Endodermal cell (in vitro differentiated cells): ENCODE measurements at regions not wholly inside any gene's neighbourhood (a gene's known extent, or its start where the extent isn't known, plus 50 kb on each side); places are given as distances from the start of the nearest gene placed in this dataset.
A peak's percentile ranks its signal among the peaks of the same experiment; 100 is the strongest.

Experiments
- DNase-seq: peaks from one replicate; pipeline ENCODE4 v3.0.0-alpha.2; 2017
- H3K27ac ChIP-seq: 2 replicates; pipeline ENCODE4 v1.5.1; 2013; ENCODE audit warnings: mild to moderate bottlenecking, low read depth, low read length, moderate library complexity
- H3K27me3 ChIP-seq: 2 replicates; pipeline ENCODE4 v1.6.1; 2013; ENCODE audit warnings: mild to moderate bottlenecking, low read length, moderate library complexity; ENCODE audit not compliant: insufficient read depth, control insufficient read depth, poor library complexity, severe bottlenecking
- H3K36me3 ChIP-seq: 2 replicates; pipeline ENCODE4 v1.7.0; 2013; ENCODE audit warnings: mild to moderate bottlenecking, low read length, moderate library complexity; ENCODE audit not compliant: control insufficient read depth, insufficient read depth
- H3K4me1 ChIP-seq: one replicate; pipeline ENCODE4 v1.7.0; 2013; ENCODE audit warnings: low read length; ENCODE audit not compliant: control insufficient read depth, insufficient read depth
- H3K4me3 ChIP-seq: 2 replicates; pipeline ENCODE4 v1.5.1; 2013; ENCODE audit warnings: mild to moderate bottlenecking, low read length, moderate library complexity
- H3K9ac ChIP-seq: 2 replicates; pipeline ENCODE4 v1.6.1; 2013; ENCODE audit warnings: mild to moderate bottlenecking, low read length, moderate library complexity; ENCODE audit not compliant: poor library complexity, severe bottlenecking; ENCODE audit errors: extremely low read depth
- H3K9me3 ChIP-seq: 2 replicates; pipeline ENCODE4 v1.6.1; 2013; ENCODE audit warnings: mild to moderate bottlenecking, low read length, moderate library complexity; ENCODE audit not compliant: control insufficient read depth
- H3K27ac Mint-ChIP-seq: 2 replicates; pipeline ENCODE4 v1.8.0; 2020; ENCODE audit warnings: mixed read lengths
- H3K27me3 Mint-ChIP-seq: 2 replicates; pipeline ENCODE4 v1.8.0; 2021; ENCODE audit warnings: mild to moderate bottlenecking, mixed read lengths; ENCODE audit not compliant: insufficient read depth
- H3K36me3 Mint-ChIP-seq: 2 replicates; pipeline ENCODE4 v1.8.0; 2020; ENCODE audit warnings: low read depth, mixed read lengths
- H3K4me1 Mint-ChIP-seq: 2 replicates; pipeline ENCODE4 v1.8.0; 2020; ENCODE audit warnings: mixed read lengths
- H3K4me3 Mint-ChIP-seq: 2 replicates; pipeline ENCODE4 v1.8.0; 2020; ENCODE audit warnings: mild to moderate bottlenecking, moderate library complexity, mixed read lengths
- H3K9me3 Mint-ChIP-seq: 2 replicates; pipeline ENCODE4 v1.8.0; 2020; ENCODE audit warnings: mild to moderate bottlenecking, mixed read lengths
- WGBS, 2 experiments: methylation state at CpG; one replicate each; pipeline versions ENCODE4 v1.1.5 to v1.1.7; 2013; ENCODE audit warnings: missing lambda C conversion rate in 2 of 2, mixed read lengths in 1 of 2; ENCODE audit not compliant: insufficient coverage in 1 of 2, insufficient read length in 1 of 2; 5-methylcytosine and 5-hydroxymethylcytosine counted together
- TF ChIP-seq, protein P1 (sequence below): fragments of 200-600 bp; sonication (generic); conservative IDR thresholded peaks from 2 replicates; pipeline ENCODE4 v1.5.0; 2021; ENCODE audit warnings: antibody characterized with exemption, mild to moderate bottlenecking

DNA sequence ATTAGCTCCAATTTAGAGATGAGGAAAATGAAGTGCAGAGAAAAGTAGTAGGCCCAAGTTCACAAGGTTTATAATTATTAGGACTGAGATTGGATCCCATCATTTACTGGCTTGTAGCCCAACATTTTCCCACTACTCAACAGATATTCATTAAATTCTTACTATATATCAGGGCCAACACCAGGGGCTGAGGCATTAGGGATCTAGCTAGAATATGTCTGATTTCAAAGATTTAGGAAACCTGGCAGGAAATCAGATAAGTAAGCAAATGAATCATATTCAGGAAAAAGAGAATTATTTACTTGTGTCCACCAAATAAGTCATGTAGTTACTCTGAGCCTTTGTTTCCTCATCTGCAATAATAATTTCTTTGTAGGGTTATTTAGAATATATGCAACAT, 94.3 kb downstream of the OXGR1 start:
- H3K4me1 ChIP-seq, result peaks cover 8% of the 10 kb centered on the region
- peaks cover 4% of the 10 kb centered on the region for H3K27me3 ChIP-seq
- no peak overlapping the region for H3K4me3 ChIP-seq
- no peaks in the 10 kb centered on the region for H3K36me3 ChIP-seq
- DNase-seq, result no peak
- no peak overlapping the region for H3K27ac ChIP-seq
- H3K9me3 ChIP-seq, result no peaks in the 10 kb centered on the region
- H3K27me3 Mint-ChIP-seq, result no peaks in the 10 kb centered on the region
- no peak overlapping the region for H3K27ac Mint-ChIP-seq
- TF ChIP-seq, protein P1, sequence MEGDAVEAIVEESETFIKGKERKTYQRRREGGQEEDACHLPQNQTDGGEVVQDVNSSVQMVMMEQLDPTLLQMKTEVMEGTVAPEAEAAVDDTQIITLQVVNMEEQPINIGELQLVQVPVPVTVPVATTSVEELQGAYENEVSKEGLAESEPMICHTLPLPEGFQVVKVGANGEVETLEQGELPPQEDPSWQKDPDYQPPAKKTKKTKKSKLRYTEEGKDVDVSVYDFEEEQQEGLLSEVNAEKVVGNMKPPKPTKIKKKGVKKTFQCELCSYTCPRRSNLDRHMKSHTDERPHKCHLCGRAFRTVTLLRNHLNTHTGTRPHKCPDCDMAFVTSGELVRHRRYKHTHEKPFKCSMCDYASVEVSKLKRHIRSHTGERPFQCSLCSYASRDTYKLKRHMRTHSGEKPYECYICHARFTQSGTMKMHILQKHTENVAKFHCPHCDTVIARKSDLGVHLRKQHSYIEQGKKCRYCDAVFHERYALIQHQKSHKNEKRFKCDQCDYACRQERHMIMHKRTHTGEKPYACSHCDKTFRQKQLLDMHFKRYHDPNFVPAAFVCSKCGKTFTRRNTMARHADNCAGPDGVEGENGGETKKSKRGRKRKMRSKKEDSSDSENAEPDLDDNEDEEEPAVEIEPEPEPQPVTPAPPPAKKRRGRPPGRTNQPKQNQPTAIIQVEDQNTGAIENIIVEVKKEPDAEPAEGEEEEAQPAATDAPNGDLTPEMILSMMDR, result no peak
- peaks cover 34% of the 10 kb centered on the region for H3K4me1 Mint-ChIP-seq
- no peak overlapping the region for H3K4me3 Mint-ChIP-seq
- H3K9ac ChIP-seq, result no peak overlapping the region
- peaks cover 8% of the 10 kb centered on the region for H3K9me3 Mint-ChIP-seq
- no peaks in the 10 kb centered on the region for H3K36me3 Mint-ChIP-seq

DNA sequence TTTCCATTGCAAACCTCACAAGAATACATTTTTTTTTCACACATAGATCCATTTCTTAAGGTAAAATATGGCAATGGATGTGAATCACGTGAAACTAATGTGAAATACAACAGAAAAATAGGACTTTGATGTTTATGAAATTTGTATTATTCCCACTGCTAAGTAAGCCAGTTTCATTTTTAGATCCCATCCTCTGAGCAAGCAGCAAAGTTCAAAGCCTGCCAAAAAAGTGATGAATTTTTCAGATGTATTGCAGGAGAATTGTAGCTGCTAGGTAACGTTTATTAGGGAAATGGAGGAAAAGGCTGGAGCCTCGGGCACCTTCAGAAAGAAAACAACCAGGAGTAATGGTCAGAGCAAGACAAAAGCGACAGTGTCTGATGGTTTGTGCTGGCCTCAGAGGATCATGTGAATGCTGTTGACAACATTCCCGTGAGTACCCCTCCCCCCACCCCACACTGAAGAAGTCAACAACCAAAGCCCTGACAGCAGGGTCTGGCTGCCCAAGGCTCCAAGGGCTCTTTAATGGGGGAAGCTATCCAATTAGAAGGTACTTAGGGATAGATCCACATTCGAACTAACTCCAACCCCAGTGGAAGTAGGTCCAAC, 95.5 kb downstream of the OXGR1 start:
- peak overlapping the region; percentile 92 for H3K27ac Mint-ChIP-seq
- H3K4me3 Mint-ChIP-seq, result peak overlapping the region; percentile 31
- TF ChIP-seq, protein P1, result no peak
- Histone ChIP-seq H3K27me3 (peaks cover 2% of the 10 kb centered on the region), H3K9me3 (no peaks in the 10 kb centered on the region), H3K4me1 (peaks cover 8% of the 10 kb centered on the region), H3K4me3 (no peak overlapping the region), H3K36me3 (no peaks in the 10 kb centered on the region), H3K27ac (no peak overlapping the region), H3K9ac (no peak overlapping the region)
- WGBS, 2 experiments, result 58 to 63% methylated on average over 2 to 6 of the region's 6 CpGs
- H3K36me3 Mint-ChIP-seq, result no peaks in the 10 kb centered on the region
- H3K4me1 Mint-ChIP-seq, result peaks cover 34% of the 10 kb centered on the region
- no peaks in the 10 kb centered on the region for H3K27me3 Mint-ChIP-seq
- peak; percentile 79 for DNase-seq
- peaks cover 13% of the 10 kb centered on the region for H3K9me3 Mint-ChIP-seq

DNA sequence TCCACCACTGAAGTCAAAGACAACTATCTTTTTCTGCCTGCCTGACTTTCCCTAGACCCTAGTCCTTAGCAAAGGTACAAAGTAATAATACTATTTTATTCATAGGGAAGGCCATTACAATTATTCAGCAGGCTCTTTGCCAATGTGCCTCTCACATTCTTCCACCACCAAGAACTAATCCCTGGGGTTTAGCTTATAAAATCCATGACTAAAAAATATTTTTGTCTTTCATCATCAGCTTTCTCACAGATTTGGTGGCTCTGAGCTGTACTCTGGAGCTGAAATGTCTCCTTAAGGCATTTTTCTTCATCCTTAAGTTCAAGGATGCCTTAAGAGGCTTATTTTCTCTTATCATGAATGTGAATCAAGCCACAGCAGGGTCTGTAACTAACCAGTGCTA, 96.1 kb downstream of the OXGR1 start:
- DNase-seq, result no peak
- Mint-ChIP-seq H3K4me3 (no peak overlapping the region), H3K27me3 (no peaks in the 10 kb centered on the region), H3K27ac (no peak overlapping the region), H3K4me1 (peaks cover 34% of the 10 kb centered on the region), H3K36me3 (no peaks in the 10 kb centered on the region), H3K9me3 (peaks cover 13% of the 10 kb centered on the region)
- H3K4me1 ChIP-seq, result peaks cover 8% of the 10 kb centered on the region
- H3K4me3 ChIP-seq, result no peak overlapping the region
- no peaks in the 10 kb centered on the region for H3K27me3 ChIP-seq
- H3K27ac ChIP-seq, result no peak overlapping the region
- TF ChIP-seq, protein P1, result no peak
- no peaks in the 10 kb centered on the region for H3K9me3 ChIP-seq
- H3K9ac ChIP-seq, result no peak overlapping the region
- no peaks in the 10 kb centered on the region for H3K36me3 ChIP-seq
